Ovary (tissue), 3 donors: ENCODE measurements at regions not wholly inside any gene's neighbourhood (a gene's known extent, or its start where the extent isn't known, plus 50 kb on each side); places are given as distances from the start of the nearest gene placed in this dataset.

Experiments used
- EP300 ChIP-seq: sonication (generic); formaldehyde crosslinking; IDR thresholded peaks from one replicate; pipeline ENCODE4 v1.6.1; 2017; ENCODE audit warnings: antibody characterized with exemption
- POLR2A ChIP-seq: fragments of 450-650 bp; IDR thresholded peaks from one replicate; pipeline ENCODE4 v1.6.1; 2017; ENCODE audit warnings: antibody characterized with exemption, mild to moderate bottlenecking, moderate library complexity
- TF ChIP-seq, protein P1 (sequence below), 3 donors: fragments of 450-650 bp in 2 of 3; fragments of 200-600 bp in 1 of 3; IDR thresholded peaks; one replicate each; pipeline versions ENCODE4 v1.5.1 to v1.8.0; 2016 to 2022; ENCODE audit warnings: antibody characterized with exemption in 3 of 3, mild to moderate bottlenecking in 1 of 3
- donor health status: DM: no; HTN: no; CAD: no.

DNA sequence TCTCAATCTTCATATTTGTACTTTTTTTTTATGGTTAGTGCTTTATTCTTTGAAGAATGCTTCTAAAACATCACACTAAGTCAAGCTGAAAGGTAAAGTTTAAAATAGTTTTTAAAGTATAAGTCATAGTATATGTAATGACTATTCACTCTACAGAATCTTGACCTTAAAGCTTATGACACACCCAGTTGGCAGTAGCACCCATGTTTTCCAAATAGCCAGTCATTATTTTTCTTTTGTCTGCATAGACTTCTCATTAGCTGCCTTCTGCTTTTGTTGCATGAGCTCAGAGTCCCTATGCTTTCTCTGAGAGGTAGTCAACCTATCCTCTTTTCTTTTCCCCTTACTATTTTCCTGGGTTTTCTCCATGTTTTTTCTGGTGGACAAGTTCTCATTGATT is 231.5 kb downstream of the PCDH18 start:
- TF ChIP-seq, protein P1, sequence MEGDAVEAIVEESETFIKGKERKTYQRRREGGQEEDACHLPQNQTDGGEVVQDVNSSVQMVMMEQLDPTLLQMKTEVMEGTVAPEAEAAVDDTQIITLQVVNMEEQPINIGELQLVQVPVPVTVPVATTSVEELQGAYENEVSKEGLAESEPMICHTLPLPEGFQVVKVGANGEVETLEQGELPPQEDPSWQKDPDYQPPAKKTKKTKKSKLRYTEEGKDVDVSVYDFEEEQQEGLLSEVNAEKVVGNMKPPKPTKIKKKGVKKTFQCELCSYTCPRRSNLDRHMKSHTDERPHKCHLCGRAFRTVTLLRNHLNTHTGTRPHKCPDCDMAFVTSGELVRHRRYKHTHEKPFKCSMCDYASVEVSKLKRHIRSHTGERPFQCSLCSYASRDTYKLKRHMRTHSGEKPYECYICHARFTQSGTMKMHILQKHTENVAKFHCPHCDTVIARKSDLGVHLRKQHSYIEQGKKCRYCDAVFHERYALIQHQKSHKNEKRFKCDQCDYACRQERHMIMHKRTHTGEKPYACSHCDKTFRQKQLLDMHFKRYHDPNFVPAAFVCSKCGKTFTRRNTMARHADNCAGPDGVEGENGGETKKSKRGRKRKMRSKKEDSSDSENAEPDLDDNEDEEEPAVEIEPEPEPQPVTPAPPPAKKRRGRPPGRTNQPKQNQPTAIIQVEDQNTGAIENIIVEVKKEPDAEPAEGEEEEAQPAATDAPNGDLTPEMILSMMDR (IDR thresholded peaks at IDR 0.05): no peak
- TF ChIP-seq EP300: no peak
- no peak for TF ChIP-seq POLR2A
